GM23248 (cell line): ENCODE measurements at regions not wholly inside any gene's neighbourhood (a gene's known extent, or its start where the extent isn't known, plus 50 kb on each side); places are given as distances from the start of the nearest gene placed in this dataset.
"Not testable (repeated sequence)": the region's sequence is repeated elsewhere in the genome, so short reads cannot be mapped to it uniquely, and the experiment has no call there.

ENCODE experiments used
- DNase-seq: peaks from one replicate; pipeline ENCODE4 v3.0.0-alpha.2; 2015
- H2AFZ ChIP-seq: fragments of 200-600 bp; sonication (generic); 2 replicates; pipeline ENCODE4 v1.6.1; 2016; ENCODE audit warnings: antibody characterized with exemption
- H3F3A ChIP-seq: fragments of 200-600 bp; sonication (generic); 2 replicates; pipeline ENCODE4 v1.6.1; 2016; ENCODE audit warnings: mild to moderate bottlenecking, antibody characterized with exemption, mixed run types; ENCODE audit not compliant: insufficient read depth
- H3K27ac ChIP-seq: fragments of 200-600 bp; sonication (generic); 2 replicates; pipeline ENCODE4 v1.5.1; 2016; ENCODE audit warnings: mild to moderate bottlenecking
- H3K27me3 ChIP-seq: fragments of 200-600 bp; sonication (generic); replicated peaks from 2 replicates; pipeline ENCODE4 v1.6.1; 2016; ENCODE audit warnings: mild to moderate bottlenecking; ENCODE audit not compliant: insufficient read depth
- H3K36me3 ChIP-seq: fragments of 200-600 bp; sonication (generic); 2 replicates; pipeline ENCODE4 v1.6.1; 2016; ENCODE audit warnings: low read depth, mild to moderate bottlenecking
- H3K4me1 ChIP-seq: fragments of 200-600 bp; sonication (generic); 2 replicates; pipeline ENCODE4 v1.6.1; 2016; ENCODE audit warnings: mild to moderate bottlenecking; ENCODE audit not compliant: insufficient read depth
- H3K4me2 ChIP-seq: fragments of 200-600 bp; sonication (generic); one replicate; pipeline ENCODE4 v1.6.1; 2016; ENCODE audit warnings: mild to moderate bottlenecking; ENCODE audit not compliant: unreplicated experiment
- H3K4me3 ChIP-seq: fragments of 200-600 bp; sonication (generic); 2 replicates; pipeline ENCODE4 v1.5.1; 2016; ENCODE audit warnings: mild to moderate bottlenecking
- H3K79me2 ChIP-seq: fragments of 200-600 bp; sonication (generic); 2 replicates; pipeline ENCODE4 v1.6.1; 2016; ENCODE audit warnings: mild to moderate bottlenecking; ENCODE audit not compliant: insufficient read depth
- H3K9ac ChIP-seq: fragments of 200-600 bp; sonication (generic); 2 replicates; pipeline ENCODE4 v1.6.1; 2016; ENCODE audit warnings: mild to moderate bottlenecking
- H3K9me2 ChIP-seq: fragments of 200-600 bp; sonication (generic); 2 replicates; pipeline ENCODE4 v1.6.1; 2016; ENCODE audit warnings: mixed run types, mild to moderate bottlenecking, moderate library complexity; ENCODE audit not compliant: insufficient read depth
- H3K9me3 ChIP-seq: fragments of 200-600 bp; sonication (generic); one replicate; pipeline ENCODE4 v1.6.1; 2017; ENCODE audit warnings: low read depth
- H4K20me1 ChIP-seq: fragments of 200-600 bp; sonication (generic); 2 replicates; pipeline ENCODE4 v1.6.0; 2016; ENCODE audit not compliant: insufficient read depth
- EZH2 ChIP-seq: fragments of 200-600 bp; sonication (generic); IDR thresholded peaks from 2 replicates; pipeline ENCODE4 v1.6.1; 2018; ENCODE audit warnings: antibody characterized with exemption, mild to moderate bottlenecking; ENCODE audit not compliant: insufficient read depth, poor library complexity, severe bottlenecking
- EZH2phosphoT487 ChIP-seq: fragments of 200-600 bp; sonication (generic); IDR thresholded peaks from 2 replicates; pipeline ENCODE4 v1.6.1; 2018; ENCODE audit warnings: antibody characterized with exemption, moderate library complexity, mild to moderate bottlenecking, low read depth; ENCODE audit not compliant: insufficient read depth
- WGBS, 2 experiments: methylation state at CpG; one replicate each; pipeline ENCODE4 v1.1.6; 2015 to 2017; ENCODE audit warnings: low lambda C conversion rate in 2 of 2, low coverage in 1 of 2; ENCODE audit errors: missing lambda C conversion rate in 2 of 2; 5-methylcytosine and 5-hydroxymethylcytosine counted together
- in situ Hi-C: fragments of 300-500 bp; cut with MboI; formaldehyde crosslinking; loops from 2 replicates; pipeline ENCODE4 v1.15.0; 2020

DNA sequence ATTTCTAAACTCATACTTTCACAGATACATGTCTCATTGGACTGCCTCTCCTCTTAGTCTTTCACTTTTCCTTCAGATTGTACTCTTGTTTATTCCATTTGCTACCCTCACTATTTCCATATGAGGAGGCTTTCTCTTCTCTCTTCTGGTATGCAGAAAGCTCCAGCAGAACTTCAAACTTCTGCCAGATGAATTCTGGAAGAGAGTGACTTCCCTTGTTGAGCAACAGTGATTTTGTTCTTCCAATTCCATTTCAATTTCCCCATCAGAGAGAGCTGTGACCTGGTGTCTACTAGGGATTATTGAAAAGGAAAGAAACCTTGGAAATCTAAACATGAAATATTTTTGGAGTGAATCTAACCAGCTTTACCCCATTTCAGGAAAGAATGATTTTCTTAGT is 523.2 kb upstream of the ZNF717 start:
- Histone ChIP-seq H3K4me3 (0 out of 2 replicates have a peak overlapping the region, but pooled peaks have one; percentile 2), H4K20me1 (no peaks in the 10 kb centered on the region), H3K36me3 (no peaks in the 10 kb centered on the region), H3K4me1 (peaks cover 14% of the 10 kb centered on the region), H3F3A (no peaks in the 10 kb centered on the region), H3K4me2 (no peak overlapping the region), H3K9ac (no peak overlapping the region), H3K27ac (0 out of 2 replicates have a peak overlapping the region, but pooled peaks have one; percentile 0), H3K27me3 (peaks cover 12% of the 10 kb centered on the region; the same call in 1 of the 2 replicates), H3K9me3 (no peaks in the 10 kb centered on the region), H3K79me2 (no peaks in the 10 kb centered on the region), H3K9me2 (no peaks in the 10 kb centered on the region), H2AFZ (no peak overlapping the region)
- in situ Hi-C loops, result no loop called here
- TF ChIP-seq EZH2 (no peak), EZH2phosphoT487 (no peak)
- peak; percentile 61 for DNase-seq

DNA sequence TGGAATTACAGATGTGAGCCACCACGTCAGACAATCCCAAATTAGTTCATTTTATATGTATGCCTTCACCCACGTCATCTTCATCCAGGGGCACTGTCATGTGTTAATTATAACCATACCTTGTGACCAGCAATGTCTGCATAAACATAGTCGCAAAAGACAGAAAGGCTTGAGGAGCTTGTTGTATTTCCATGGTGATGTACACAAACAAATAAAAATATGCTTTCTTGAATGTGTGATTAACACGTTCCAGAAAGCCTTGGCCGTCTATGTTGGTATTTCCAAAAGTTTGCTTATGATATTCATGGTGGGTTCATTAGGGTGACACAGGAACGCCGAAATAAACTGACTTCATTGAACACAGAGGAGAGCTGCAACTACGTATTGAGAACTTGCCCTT is 524.7 kb upstream of the ZNF717 start:
- TF ChIP-seq EZH2 (no peak), EZH2phosphoT487 (no peak)
- peak overlapping the region; percentile 69 for H3K4me2 ChIP-seq
- H3K4me1 ChIP-seq, result peaks cover 14% of the 10 kb centered on the region
- H3K27ac ChIP-seq, result no peak overlapping the region
- peak overlapping the region; percentile 15; the same call in 1 of the 2 replicates for H3K9ac ChIP-seq
- WGBS, 2 experiments, result 12 to 13% methylated on average over 8 of the region's 8 CpGs
- no peaks in the 10 kb centered on the region for H3F3A ChIP-seq
- in situ Hi-C loops, result no loop called here
- peak overlapping the region; percentile 56 for H3K4me3 ChIP-seq
- H4K20me1 ChIP-seq, result no peaks in the 10 kb centered on the region
- no peaks in the 10 kb centered on the region for H3K79me2 ChIP-seq
- no peaks in the 10 kb centered on the region for H3K9me2 ChIP-seq
- peaks cover 12% of the 10 kb centered on the region; the same call in 1 of the 2 replicates for H3K27me3 ChIP-seq
- H2AFZ ChIP-seq, result peak overlapping the region; percentile 73
- peak; percentile 49 for DNase-seq
- H3K9me3 ChIP-seq, result no peaks in the 10 kb centered on the region
- H3K36me3 ChIP-seq, result no peaks in the 10 kb centered on the region

GRCh38 chr3:76310667-76311066 is 525.3 kb upstream of the ZNF717 start:
- TF ChIP-seq EZH2phosphoT487, result no peak
- TF ChIP-seq EZH2, result no peak
- Histone ChIP-seq H3F3A (no peaks in the 10 kb centered on the region), H4K20me1 (no peaks in the 10 kb centered on the region), H3K27ac (no peak overlapping the region), H3K79me2 (no peaks in the 10 kb centered on the region), H3K36me3 (no peaks in the 10 kb centered on the region), H3K4me3 (peak overlapping the region; percentile 56), H3K4me1 (peaks cover 14% of the 10 kb centered on the region), H3K9ac (peak overlapping the region; percentile 15; the same call in 1 of the 2 replicates), H3K9me3 (no peaks in the 10 kb centered on the region), H3K4me2 (peak overlapping the region; percentile 69), H3K9me2 (no peaks in the 10 kb centered on the region), H3K27me3 (peaks cover 12% of the 10 kb centered on the region; the same call in 1 of the 2 replicates), H2AFZ (peak overlapping the region; percentile 73)
- peak; percentile 29 for DNase-seq
- in situ Hi-C loops, result no loop called here
- WGBS, 2 experiments, result 1 to 3% methylated on average over 7 of the region's 7 CpGs

DNA sequence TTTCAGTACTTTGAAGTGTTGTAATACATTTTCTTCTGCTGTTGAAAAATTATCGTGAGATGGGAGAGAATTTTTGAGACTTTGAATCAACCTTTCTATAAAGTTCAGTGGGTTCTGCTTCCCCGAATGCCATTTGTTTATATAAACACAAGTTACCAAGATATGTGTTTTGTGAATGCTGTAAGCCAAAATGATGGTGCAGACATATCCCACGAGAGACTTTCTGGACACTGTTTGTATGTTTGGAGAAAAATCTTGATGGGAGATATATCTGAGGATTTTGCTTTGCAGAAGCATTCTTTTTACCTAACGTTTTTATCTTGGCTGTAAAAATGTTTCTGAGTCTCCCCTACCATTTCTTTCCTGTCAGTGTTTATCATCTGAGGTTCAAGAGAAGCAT is 526.6 kb upstream of the ZNF717 start:
- H3K9me2 ChIP-seq, result no peaks in the 10 kb centered on the region
- peaks cover 12% of the 10 kb centered on the region; the same call in 1 of the 2 replicates for H3K27me3 ChIP-seq
- DNase-seq, result no peak
- no peaks in the 10 kb centered on the region for H3F3A ChIP-seq
- no peaks in the 10 kb centered on the region for H3K9me3 ChIP-seq
- H3K4me3 ChIP-seq, result no peak overlapping the region
- WGBS, 2 experiments, result 24 to 32% methylated on average over 4 of the region's 4 CpGs
- no peaks in the 10 kb centered on the region for H3K79me2 ChIP-seq
- peaks cover 14% of the 10 kb centered on the region for H3K4me1 ChIP-seq
- no peak for TF ChIP-seq EZH2
- no peak for TF ChIP-seq EZH2phosphoT487
- no peaks in the 10 kb centered on the region for H4K20me1 ChIP-seq
- peak overlapping the region; percentile 73; the same call in 1 of the 2 replicates for H2AFZ ChIP-seq
- H3K36me3 ChIP-seq, result no peaks in the 10 kb centered on the region
- in situ Hi-C loops, result no loop called here
- H3K4me2 ChIP-seq, result no peak overlapping the region
- H3K27ac ChIP-seq, result no peak overlapping the region
- H3K9ac ChIP-seq, result no peak overlapping the region

GRCh38 chr3:76315906-76316305 is 530.6 kb upstream of the ZNF717 start:
- H3K4me1 ChIP-seq, H3K9me2 ChIP-seq, H3K36me3 ChIP-seq, H4K20me1 ChIP-seq, H3K79me2 ChIP-seq, DNase-seq, H3K27ac ChIP-seq, H3K4me2 ChIP-seq, H3F3A ChIP-seq, H3K4me3 ChIP-seq, H2AFZ ChIP-seq, H3K9ac ChIP-seq, H3K9me3 ChIP-seq, in situ Hi-C loops: not testable (repeated sequence)
- WGBS, 2 experiments, result 84 to 90% methylated on average over 6 of the region's 6 CpGs
- H3K27me3 ChIP-seq, result peaks cover 12% of the 10 kb centered on the region; the same call in 1 of the 2 replicates
